NCI-H1436 (cell line): ENCODE measurements at regions not wholly inside any gene's neighbourhood (a gene's known extent, or its start where the extent isn't known, plus 50 kb on each side); places are given as distances from the start of the nearest gene placed in this dataset.

Source experiments
- DNase-seq: peaks from one replicate; lab custom pipeline; 2025; lab: John Stamatoyannopoulos, UW

GRCh38 chr4:189374176-189374575, 566.5 kb upstream of the FRG1 start:
- no peak for DNase-seq

- DNase-seq: no peak
Measured at GRCh38 chr4:189376901-189377300, 563.8 kb upstream of the FRG1 start.

GRCh38 chr4:189377569-189377968, 563.1 kb upstream of the FRG1 start:
- no peak for DNase-seq

GRCh38 chr4:189385098-189385497, 555.6 kb upstream of the FRG1 start:
- no peak for DNase-seq

- no peak for DNase-seq
Measured at GRCh38 chr4:189385579-189385978, 555.1 kb upstream of the FRG1 start.

DNA sequence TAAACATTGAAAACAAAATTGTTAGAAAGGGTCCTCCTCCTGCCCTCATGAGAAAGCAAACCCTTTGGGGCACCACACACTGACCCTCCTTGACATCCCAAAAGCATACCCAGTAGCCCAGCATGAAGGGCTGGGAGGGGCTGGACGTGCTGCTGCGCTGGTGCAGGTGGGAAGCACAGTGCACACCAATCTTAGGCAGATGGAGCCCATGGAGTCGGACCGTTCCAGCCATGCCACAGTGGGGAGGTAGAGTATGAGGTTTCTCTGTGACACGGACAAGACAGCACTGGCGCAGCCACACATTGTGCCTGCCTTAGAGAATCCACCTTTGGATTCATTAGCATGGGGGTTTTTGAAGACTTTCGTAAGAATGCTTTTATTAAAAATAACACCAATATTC, 544.2 kb upstream of the FRG1 start:
- DNase-seq: no peak

DNA sequence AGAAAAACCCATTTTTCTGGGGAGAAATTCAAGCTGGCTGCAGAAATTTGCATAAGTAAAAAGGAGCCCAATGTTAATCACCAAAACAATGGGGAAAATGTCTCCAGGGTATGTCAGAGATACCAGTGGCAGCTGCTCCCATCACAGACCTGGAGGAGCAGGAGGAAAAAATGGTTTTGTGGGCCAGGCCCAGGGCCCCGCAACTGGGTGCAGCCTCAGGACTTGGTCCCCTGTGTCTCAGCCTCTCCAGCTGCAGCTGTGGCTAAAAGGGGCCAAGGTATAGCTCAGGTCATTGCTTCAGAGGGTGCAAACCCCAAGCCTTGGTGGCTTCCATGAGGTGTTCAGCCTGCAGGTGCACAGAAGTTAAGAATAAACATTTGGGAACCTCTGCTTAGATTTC, 536.4 kb upstream of the FRG1 start:
- no peak for DNase-seq

GRCh38 chr4:189409158-189409557, 531.5 kb upstream of the FRG1 start:
- no peak for DNase-seq

- DNase-seq: no peak
Measured at GRCh38 chr4:189414021-189414420, 526.7 kb upstream of the FRG1 start.

DNA sequence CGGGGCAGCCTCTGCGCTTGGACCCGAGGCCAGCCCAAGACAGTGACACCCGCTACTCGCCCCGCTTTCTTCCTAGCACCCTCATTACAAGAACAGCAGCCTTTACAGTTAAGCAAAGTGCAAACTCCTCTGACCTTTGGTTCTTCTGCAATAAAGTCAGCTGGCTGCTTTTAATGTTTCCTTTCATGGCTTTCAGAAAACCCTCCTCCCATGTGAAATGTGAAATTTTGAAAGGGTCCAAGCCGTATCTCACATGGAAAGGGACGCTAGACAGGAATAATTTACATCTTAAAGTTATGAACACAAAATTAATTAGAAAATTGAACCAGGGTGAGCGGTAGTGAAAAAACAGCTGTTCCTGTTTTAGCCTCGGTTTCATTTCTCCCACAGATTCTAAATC, 520.1 kb upstream of the FRG1 start:
- DNase-seq: no peak

DNA sequence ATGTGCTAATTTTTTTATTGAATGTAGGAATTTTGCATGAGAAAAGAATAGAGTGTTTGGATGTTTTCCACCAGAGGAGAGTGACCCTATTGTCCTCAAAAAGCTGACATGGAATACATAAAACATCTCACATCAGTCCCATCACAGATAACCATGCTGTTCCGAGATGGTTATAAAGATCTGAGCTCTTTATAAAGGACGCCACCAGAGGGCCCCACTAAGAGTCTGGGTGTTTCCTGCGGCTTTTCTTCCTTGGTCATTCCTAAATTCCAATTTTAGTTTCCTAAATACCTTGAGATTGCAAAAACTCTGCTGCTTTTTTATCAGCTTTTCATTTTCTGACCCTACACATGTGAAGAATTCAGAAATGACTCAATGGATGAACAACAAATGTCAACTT, 504.5 kb upstream of the FRG1 start:
- DNase-seq: no peak

- DNase-seq: no peak
Measured at GRCh38 chr4:189440716-189441115, 500.0 kb upstream of the FRG1 start.

- DNase-seq: no peak
Measured at GRCh38 chr4:189443341-189443740, 497.3 kb upstream of the FRG1 start.

DNA sequence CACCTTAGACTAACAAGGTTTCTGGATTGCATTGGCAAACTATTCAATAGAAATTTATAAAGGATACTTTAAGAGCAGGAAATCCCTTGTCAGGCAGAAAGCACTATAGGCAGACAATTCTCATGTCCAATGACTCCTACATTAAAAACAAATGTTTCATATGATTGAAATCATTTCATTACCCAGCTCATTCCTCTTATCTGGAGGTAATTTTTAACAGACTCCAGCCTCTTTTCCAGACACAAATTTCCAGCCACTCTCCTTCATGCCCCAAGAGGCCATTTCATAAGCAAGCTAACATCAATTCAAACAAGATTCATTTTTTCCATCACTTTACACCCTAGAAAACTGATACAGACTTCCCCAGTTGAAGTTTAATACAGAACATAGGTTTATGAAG, 495.1 kb upstream of the FRG1 start:
- no peak for DNase-seq

- no peak for DNase-seq
Measured at GRCh38 chr4:189463734-189464133, 476.9 kb upstream of the FRG1 start.

- DNase-seq: no peak
Measured at GRCh38 chr4:189494407-189494806, 446.3 kb upstream of the FRG1 start.

- DNase-seq: no peak
Measured at GRCh38 chr4:189497516-189497915, 443.2 kb upstream of the FRG1 start.

DNA sequence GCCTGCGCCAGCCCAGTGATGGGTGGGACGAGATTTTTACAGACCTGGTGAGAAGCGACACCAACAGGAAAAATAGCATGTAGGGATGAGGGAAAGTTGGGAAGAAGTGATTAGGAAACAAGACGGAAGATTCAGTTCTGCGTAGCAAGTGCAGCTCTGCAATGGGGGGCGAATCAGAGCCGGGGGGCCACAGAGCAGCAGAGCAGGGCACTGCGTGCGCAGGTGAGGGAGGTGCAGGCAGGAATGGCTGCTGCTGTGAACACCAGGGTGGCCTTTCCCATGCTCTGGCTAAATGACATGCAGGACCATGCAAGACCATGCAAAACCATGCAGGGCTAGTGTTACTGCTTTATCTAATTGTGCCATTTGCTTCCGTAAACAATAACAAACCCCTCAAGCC, 442.7 kb upstream of the FRG1 start:
- DNase-seq: no peak

DNA sequence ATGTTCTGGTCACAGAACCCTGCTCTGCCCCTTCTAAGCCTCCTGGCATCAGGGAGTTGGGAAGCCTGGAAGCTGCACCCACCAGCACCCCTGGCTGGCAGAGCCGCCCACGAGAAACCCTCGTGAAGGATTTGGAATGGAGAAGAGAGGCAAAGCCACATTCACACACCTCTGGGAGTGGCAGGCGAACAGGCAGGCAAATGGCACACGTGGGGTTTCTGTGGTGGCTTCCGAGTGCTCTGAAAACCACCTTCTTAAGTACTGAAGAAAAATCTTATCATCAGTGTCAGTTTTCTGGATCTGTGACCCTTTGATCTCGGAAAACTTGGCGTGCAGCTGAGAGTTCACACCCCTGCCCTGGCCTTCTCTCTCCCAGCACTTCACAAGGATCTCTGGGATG, 442.2 kb upstream of the FRG1 start:
- no peak for DNase-seq

GRCh38 chr4:189499696-189500095, 441.0 kb upstream of the FRG1 start:
- DNase-seq: no peak

DNA sequence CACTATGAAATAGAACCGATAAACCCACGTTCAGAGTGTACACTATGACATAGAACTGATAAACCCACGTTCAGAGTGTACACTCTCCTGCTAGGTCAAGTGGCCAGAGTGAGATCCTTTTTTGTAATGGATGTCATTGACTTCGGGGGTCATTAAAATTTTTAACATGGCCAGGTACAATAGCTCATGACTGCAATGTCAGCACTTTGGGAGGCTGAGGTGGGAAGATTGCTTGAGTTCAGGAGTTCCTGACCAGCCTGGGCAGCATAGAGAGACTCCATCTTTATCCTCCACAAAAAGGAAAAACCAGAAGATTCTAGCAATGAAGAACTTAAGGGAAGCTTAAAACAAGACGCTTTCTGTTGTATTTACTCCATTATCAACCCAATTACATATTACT, 439.7 kb upstream of the FRG1 start:
- no peak for DNase-seq

- DNase-seq: no peak
Measured at GRCh38 chr4:189502841-189503435, 437.7 kb upstream of the FRG1 start.

DNA sequence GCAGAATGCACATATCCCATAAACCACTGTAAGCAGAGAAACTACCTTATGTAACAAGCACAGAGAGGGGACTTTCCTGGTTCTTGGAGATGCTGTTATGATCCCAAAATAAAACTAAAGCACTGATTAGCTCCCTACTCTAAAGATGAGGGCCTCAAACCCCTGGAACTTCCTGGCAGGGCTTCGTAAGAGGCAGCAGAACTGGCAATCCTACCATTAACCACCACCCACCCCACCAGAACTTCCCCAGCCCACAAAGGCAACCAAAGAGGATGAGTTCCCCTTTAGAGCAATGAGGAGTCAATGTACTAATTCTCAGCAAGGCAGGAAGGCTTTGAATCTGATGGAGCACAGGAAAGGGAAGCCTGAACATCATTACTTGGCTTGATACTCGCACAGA, 436.5 kb upstream of the FRG1 start:
- DNase-seq: no peak

DNA sequence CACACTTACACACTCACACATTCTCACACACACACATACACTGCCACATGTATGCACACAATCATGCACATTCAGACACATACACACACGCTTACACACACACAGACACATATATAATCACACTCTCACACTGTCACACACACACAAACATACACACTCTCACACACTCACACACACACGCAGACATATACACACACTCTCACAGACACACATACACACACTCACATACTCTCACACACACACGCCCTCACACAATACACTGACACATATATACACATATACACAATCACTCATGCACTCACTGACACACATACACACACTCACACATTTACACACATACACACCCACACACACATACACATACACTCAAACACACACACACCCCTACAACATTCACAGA, 435.3 kb upstream of the FRG1 start:
- no peak for DNase-seq

GRCh38 chr4:189506080-189506479, 434.6 kb upstream of the FRG1 start:
- no peak for DNase-seq
